ENCODE measurements at regions not wholly inside any gene's neighbourhood (a gene's known extent, or its start where the extent isn't known, plus 50 kb on each side); places are given as distances from the start of the nearest gene placed in this dataset.

DNA sequence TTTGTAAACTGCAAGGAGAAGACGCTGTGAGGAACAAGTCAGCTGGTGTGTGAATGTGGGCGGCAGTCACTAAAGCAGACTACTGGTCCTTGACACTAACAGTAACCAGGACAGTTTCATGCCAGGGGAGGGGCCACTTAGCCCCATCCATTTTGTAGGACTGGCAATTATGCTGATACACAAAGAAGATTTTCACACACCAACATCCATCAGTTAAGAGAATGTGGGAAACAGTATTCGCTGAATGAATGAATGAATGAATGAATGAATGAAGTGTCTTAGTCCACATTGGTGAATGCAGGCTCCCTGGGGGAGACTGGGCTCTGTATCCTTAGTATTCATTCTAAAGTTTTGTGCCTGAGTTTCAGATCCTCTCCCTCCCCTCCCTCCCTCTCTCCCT lies 590.4 kb downstream of the BRD1 start:
- peaks cover 12% of the 10 kb centered on the region for H3K27me3 Mint-ChIP-seq (ENCODE audit: low read depth)
- no peak for ATAC-seq
- no peaks in the 10 kb centered on the region for H3K36me3 Mint-ChIP-seq (ENCODE audit: insufficient read depth)
- H3K4me1 Mint-ChIP-seq (ENCODE audit: low read depth) = no peaks in the 10 kb centered on the region
- no peaks in the 10 kb centered on the region for H3K9me3 Mint-ChIP-seq
- no peak overlapping the region for H3K4me3 Mint-ChIP-seq
- DNase-seq = no peak

DNA sequence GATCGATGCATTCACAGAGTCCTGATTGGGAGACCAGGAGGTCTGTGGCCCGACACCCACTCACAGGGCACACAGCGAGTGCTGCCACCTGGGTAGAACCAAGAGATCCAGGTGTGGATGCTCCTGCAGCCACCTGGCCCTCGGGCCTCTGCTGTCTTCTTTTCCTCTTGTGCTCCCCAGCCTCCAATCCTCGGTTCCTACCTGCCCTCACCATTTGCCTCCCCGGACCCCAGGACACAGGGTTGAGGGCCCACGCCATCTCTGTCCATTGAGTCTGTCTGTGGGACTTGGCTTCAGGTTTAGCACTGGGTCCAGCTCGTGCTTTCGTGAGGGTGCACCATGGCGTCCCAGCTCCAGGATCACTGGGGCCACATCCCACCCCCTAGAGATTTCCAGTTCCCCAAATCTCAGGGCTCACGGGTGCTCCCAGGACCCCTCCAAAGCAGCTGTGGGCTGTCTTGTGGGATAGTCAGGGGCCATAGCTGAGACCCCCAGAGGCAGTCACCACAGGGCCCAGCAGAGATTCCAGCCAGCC lies 591.1 kb downstream of the BRD1 start:
- H3K4me1 Mint-ChIP-seq (ENCODE audit: low read depth) = no peaks in the 10 kb centered on the region
- ATAC-seq (no peak), DNase-seq (no peak)
- no peaks in the 10 kb centered on the region for H3K36me3 Mint-ChIP-seq (ENCODE audit: insufficient read depth)
- H3K4me3 Mint-ChIP-seq = no peak overlapping the region
- H3K9me3 Mint-ChIP-seq = no peaks in the 10 kb centered on the region
- peaks cover 12% of the 10 kb centered on the region for H3K27me3 Mint-ChIP-seq (ENCODE audit: low read depth)

DNA sequence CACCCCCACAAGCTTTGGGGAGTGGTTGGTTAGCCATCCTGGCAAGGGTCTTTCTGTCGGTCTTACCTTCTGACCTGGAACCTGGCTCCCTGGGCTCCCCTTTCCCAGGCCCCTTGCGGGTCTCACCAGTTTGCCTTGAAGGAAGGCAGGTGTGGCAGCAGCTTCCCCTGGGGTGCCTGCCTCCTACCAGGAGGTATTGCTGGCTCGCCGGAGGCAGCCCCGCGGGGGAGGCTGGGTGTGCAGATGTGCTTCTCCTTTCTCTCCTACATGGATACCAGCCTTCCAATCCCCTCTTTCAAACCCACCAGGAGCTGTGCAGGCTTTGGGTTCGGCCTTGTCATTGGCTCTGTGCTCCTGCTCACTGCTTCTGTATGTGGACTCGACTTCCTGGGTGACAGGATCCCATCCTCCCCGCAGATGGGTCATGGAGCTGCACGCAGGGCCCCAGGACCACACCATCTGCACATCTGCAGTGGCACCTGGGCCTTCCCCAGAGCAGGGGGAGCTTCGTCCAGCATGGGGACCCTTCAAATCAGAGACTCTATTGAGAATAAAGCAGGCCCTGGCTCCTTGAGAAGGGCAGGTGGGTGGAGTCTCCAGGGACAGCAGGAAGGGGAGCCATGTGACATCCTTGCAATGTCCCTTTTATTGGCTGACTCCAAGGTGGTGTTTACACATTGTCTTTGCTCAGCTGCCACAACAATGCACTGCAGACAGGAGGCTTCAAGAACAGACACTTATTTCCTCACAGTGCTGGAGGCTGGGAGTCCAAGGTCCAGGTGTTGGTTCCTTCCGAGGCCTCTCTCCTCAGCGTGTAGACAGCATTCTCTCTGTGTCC lies 592.0 kb downstream of the BRD1 start:
- no peak overlapping the region for H3K4me3 Mint-ChIP-seq
- no peaks in the 10 kb centered on the region for H3K9me3 Mint-ChIP-seq
- H3K4me1 Mint-ChIP-seq (ENCODE audit: low read depth) = no peaks in the 10 kb centered on the region
- H3K36me3 Mint-ChIP-seq (ENCODE audit: insufficient read depth) = no peaks in the 10 kb centered on the region
- no peak for DNase-seq
- peaks cover 12% of the 10 kb centered on the region for H3K27me3 Mint-ChIP-seq (ENCODE audit: low read depth)
- ATAC-seq = no peak

DNA sequence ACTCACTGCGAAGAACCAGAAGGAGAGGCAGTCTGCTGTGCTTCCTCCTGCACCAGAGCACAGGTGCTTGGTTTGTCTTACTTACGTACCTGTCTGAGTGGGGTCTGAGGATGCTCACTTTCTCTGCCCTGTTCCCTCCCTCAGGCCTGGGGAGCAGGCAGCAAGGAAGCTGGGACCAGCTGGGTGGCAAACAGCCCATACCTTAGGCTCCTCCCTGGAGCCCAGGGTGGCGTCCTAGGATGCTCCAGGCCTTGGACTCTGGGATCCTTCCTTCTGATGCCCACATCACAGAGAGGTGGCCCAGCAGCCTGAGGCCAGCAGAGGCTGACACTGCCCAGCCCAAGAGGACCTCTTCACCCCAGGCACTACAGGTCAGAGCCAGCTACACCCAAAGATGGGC lies 593.2 kb downstream of the BRD1 start:
- Mint-ChIP-seq H3K9me3 (no peaks in the 10 kb centered on the region), H3K4me3 (no peak overlapping the region), H3K27me3 (ENCODE audit: low read depth) (peaks cover 12% of the 10 kb centered on the region), H3K36me3 (ENCODE audit: insufficient read depth) (no peaks in the 10 kb centered on the region), H3K4me1 (ENCODE audit: low read depth) (no peaks in the 10 kb centered on the region)
- DNase-seq (no peak), ATAC-seq (no peak)

DNA sequence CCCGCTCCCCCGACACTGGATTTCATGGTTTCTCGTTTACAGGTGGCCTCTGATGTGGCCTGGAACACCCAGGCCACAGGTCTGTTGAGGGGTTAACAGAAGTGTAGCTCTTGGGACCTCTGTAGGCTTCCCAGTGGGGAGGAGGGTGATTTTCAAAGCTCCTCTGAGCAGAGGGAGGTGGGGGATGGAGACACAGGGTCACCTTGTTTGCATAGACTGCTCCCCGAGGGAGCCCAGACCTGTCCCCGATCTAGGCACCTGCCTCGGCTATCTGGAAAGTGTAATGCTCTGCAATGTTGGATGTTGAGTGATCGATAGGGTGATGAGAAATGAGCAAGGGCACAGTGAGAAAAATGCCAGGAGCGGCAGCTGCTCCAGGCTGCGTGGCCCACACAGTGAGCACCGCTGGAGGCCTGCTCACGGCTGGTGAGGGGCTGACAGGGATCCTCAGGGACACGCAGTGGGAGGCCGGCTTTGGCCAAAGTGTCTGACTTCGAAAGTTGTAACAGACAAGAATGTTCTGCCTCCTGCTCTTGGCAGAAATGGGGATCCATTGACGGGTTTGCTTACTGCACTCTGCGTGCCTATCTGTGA lies 594.1 kb downstream of the BRD1 start:
- H3K4me3 Mint-ChIP-seq = no peak overlapping the region
- DNase-seq = no peak
- no peaks in the 10 kb centered on the region for H3K9me3 Mint-ChIP-seq
- H3K36me3 Mint-ChIP-seq (ENCODE audit: insufficient read depth) = no peaks in the 10 kb centered on the region
- H3K4me1 Mint-ChIP-seq (ENCODE audit: low read depth) = no peaks in the 10 kb centered on the region
- peaks cover 11% of the 10 kb centered on the region for H3K27me3 Mint-ChIP-seq (ENCODE audit: low read depth)
- no peak for ATAC-seq

DNA sequence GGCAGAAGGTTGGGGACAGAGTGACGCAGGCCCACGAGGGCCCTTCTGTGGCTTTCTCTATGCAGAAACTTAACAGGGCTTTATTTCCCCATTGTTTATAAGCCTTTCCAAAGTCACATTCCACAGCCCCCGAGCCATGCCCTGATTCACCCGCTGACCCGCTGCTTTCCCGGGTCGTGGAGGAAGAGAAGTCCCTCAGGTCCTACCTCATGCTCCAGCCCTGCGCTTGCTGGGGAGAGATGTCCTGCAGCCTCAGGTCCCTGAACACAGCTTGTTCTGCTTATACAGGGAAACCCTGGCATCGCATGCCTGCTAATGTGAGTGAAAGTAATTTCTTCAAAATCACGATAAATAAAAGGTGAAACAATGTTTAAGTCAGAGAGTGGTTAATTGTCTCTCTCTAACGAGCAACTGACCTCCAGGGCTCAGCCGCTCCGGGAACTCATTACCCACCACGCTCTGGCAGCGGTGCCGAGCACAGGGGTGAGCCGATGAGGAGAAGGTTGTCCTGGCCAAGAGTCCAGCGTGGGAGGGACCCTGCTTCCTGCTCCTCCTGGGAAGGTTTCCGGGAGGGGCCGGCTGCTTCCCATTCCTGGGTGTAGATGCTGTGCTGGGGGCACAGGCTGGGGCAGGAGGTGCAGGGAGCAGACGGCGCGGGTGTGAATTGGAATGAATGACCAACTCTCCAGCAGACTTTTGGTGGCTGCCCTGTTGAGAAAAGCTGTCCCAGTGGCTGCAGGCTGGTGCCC lies 595.2 kb downstream of the BRD1 start:
- DNase-seq = no peak
- Mint-ChIP-seq H3K36me3 (ENCODE audit: insufficient read depth) (no peaks in the 10 kb centered on the region), H3K4me3 (no peak overlapping the region), H3K9me3 (no peaks in the 10 kb centered on the region), H3K4me1 (ENCODE audit: low read depth) (no peaks in the 10 kb centered on the region), H3K27me3 (ENCODE audit: low read depth) (peaks cover 8% of the 10 kb centered on the region)
- ATAC-seq = no peak

DNA sequence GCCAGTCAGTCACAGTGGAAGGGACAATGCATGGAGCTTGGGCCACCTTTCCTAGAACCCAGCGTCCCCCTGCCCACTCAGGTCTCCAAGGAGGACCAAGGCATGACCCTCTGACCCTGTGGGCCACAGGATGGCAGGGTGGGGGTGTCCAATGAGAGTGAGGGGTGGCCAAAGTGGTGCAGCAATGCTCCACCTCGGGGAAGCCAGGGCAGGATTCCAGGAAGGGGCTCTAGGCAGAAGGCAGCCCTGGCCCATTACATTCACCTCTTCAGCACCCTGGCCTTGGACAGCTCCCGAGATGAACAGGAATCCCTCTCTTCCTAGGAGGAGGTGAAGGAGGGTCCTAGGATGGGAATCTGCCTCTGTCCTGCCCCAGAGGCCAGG lies 597.5 kb downstream of the BRD1 start:
- H3K9me3 Mint-ChIP-seq = no peaks in the 10 kb centered on the region
- H3K4me3 Mint-ChIP-seq = no peak overlapping the region
- peaks cover 2% of the 10 kb centered on the region for H3K27me3 Mint-ChIP-seq (ENCODE audit: low read depth)
- no peaks in the 10 kb centered on the region for H3K4me1 Mint-ChIP-seq (ENCODE audit: low read depth)
- DNase-seq = no peak
- ATAC-seq = no peak
- no peaks in the 10 kb centered on the region for H3K36me3 Mint-ChIP-seq (ENCODE audit: insufficient read depth)

DNA sequence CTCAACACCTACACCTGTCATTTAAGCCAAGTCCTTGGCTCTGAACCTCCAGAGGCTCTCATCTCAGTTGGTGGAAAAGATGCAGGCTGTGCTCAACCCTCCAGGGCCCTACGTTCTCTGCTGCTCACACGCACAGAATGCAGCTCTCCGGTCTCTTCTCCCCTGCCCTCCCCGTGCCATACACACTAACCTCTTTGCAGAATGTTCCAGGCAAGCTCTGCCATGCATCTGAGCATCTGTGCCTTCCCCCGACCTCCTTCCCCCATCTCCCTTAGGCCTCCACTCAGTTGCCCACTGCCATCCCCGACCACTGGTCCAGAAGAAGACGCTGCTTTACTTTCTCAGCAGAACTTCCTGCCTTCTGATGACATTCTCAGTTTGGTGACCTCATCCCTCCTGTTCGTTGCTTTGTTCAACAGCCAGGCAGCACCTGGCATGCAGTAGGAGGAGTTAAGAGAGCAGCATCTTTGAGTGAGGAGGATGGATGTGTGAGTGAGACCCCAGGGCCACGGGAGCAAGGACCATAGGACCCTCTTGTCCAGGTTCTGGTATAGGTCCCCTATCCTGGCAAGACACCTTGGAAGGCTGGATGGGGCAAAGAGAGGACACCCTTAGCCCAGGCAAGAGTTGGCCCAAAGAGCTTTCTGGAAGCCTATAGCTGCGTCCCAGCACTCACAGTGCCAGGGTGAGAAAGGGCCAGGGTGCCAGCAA lies 598.0 kb downstream of the BRD1 start:
- Mint-ChIP-seq H3K4me1 (ENCODE audit: low read depth) (no peaks in the 10 kb centered on the region), H3K27me3 (ENCODE audit: low read depth) (peaks cover 2% of the 10 kb centered on the region), H3K4me3 (no peak overlapping the region), H3K9me3 (no peaks in the 10 kb centered on the region), H3K36me3 (ENCODE audit: insufficient read depth) (no peaks in the 10 kb centered on the region)
- DNase-seq (no peak), ATAC-seq (no peak)

DNA sequence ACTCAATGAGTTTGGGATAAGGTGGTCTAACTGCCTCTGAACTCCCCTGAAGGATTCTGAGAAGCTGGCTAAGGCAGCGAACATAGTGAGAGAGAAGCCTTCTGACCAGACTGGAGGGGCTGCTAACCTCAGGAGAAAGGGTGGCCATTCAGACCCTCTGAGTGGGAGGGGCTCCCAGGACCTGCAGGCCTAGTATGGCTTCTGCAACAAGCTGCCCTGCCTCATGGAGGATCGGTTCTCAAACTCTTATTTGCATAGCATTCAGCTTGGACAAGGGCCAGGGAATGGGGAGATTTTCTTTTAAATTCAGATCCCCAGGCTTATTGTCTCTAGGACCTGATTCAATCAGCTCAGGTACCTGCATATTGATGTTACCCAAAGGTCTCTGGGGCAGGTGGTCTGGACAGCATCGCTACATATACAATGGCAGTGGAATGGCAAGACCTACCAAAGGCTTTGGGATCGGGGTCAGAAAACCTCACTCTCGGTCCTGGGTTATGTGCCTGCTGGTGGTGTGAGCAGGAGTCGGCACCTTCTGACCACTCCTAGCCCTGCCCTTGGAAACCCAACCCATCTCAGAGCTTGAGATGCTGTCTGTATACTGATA lies 599.1 kb downstream of the BRD1 start:
- Mint-ChIP-seq H3K36me3 (ENCODE audit: insufficient read depth) (no peaks in the 10 kb centered on the region), H3K4me1 (ENCODE audit: low read depth) (no peaks in the 10 kb centered on the region), H3K9me3 (no peaks in the 10 kb centered on the region), H3K27me3 (ENCODE audit: low read depth) (no peaks in the 10 kb centered on the region), H3K4me3 (no peak overlapping the region)
- no peak for ATAC-seq
- no peak for DNase-seq

DNA sequence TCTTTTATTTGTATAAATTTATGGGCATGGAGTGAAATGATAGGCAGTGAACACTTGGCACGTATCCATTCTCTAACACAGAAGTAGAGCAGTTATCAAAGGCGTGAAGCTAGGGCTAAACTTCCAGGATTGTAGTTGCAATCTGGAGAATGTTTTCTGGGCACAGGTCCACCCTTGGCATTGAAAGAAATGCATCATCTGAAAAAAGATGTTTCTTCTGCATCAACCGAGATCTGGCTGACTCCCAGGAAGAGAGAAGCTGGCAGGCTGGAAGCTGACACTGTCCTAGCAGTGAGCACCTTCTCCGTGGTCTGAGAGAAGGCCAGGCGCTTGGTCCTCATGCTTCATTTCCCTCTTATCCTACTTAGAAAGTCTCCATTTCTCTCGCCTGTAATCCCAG lies 600.0 kb downstream of the BRD1 start:
- no peaks in the 10 kb centered on the region for H3K27me3 Mint-ChIP-seq (ENCODE audit: low read depth)
- no peak overlapping the region for H3K4me3 Mint-ChIP-seq
- no peaks in the 10 kb centered on the region for H3K36me3 Mint-ChIP-seq (ENCODE audit: insufficient read depth)
- ATAC-seq = no peak
- H3K4me1 Mint-ChIP-seq (ENCODE audit: low read depth) = no peaks in the 10 kb centered on the region
- no peak for DNase-seq
- H3K9me3 Mint-ChIP-seq = no peaks in the 10 kb centered on the region

DNA sequence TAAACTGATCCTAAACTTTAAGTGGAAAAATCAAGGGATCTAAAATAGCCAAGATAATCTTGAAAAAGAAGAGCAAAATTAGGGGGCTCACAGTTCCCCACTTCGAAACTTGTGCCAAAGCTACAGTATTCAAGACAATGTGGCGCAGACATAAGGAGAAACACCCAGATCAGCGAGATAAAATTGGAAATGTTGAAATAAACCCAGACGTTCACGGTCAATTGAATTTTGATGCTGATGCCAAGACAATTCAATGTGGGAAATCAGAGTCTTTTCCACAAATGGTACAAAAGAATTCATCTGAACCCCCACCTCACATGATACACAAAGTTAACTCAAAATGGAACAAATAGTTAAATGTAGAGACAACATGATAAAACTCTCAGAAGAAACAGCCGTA lies 601.6 kb downstream of the BRD1 start:
- Mint-ChIP-seq H3K4me1 (ENCODE audit: low read depth) (no peaks in the 10 kb centered on the region), H3K9me3 (no peaks in the 10 kb centered on the region), H3K27me3 (ENCODE audit: low read depth) (no peaks in the 10 kb centered on the region), H3K4me3 (no peak overlapping the region), H3K36me3 (ENCODE audit: insufficient read depth) (no peaks in the 10 kb centered on the region)
- no peak for ATAC-seq
- DNase-seq = no peak

DNA sequence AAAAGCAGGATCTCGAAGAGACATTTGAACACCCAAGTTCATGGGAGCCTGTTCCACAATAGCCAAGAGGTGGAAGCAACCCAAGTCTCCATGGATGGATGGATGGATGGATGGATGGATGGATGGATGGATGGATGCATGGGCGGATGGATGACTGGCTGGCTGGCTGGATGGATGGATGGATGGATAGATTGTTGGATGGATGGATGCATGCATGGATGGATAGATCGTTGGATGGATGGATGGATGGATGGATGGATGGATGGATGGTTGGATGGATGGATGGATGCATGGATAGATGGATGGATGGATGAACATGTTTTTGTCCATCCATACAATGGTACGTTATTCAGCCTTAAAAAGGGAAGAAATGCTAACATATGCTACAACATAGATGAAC lies 603.4 kb downstream of the BRD1 start:
- H3K4me3 Mint-ChIP-seq = no peak overlapping the region
- no peaks in the 10 kb centered on the region for H3K36me3 Mint-ChIP-seq (ENCODE audit: insufficient read depth)
- DNase-seq (no peak), ATAC-seq (no peak)
- H3K4me1 Mint-ChIP-seq (ENCODE audit: low read depth) = no peaks in the 10 kb centered on the region
- H3K9me3 Mint-ChIP-seq = peaks cover 5% of the 10 kb centered on the region
- no peaks in the 10 kb centered on the region for H3K27me3 Mint-ChIP-seq (ENCODE audit: low read depth)

DNA sequence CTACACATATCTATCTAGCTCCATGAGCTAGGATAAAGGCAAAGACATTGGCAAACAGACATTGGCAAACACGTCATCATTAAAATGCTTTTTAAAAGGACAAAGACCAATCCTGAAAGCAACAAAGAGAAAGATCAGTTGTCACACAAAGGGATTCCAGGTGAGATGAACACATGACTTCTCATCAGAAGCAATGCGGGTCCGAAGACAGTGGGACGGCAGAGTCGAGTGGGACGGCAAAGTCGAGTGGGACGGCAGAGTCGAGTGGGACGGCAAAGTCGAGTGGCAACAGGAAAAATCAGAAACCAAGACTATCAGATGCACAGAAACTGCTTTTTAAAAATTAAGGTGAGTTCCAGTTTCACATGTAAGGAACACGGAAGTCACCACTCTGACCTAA lies 609.5 kb downstream of the BRD1 start:
- H3K36me3 Mint-ChIP-seq (ENCODE audit: insufficient read depth) = no peaks in the 10 kb centered on the region
- no peak for ATAC-seq

DNA sequence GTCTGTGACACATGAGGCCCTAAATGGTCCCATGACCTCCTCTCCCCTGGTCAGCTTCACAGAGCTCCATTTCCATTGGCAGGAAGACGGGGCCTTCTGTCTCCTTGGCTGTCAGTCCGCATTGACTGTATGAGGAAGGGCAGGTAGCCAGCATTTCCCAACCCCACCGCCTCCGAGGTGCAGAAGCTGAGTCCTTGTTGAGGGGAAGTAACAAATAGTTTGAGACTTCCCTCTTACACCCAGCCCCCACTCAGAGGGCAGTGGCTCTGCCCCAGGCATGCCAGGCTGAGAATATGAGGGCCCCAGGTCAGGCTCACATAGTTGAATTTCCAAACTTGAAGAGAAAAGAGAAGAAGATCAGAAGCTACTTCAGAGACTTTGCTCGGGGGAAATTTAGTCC lies 611.1 kb downstream of the BRD1 start:
- H3K27me3 Mint-ChIP-seq (ENCODE audit: low read depth) = peaks cover 23% of the 10 kb centered on the region
- DNase-seq = no peak

More for the DNA sequence above, 609.5 kb downstream of the BRD1 start:
- Mint-ChIP-seq H3K4me1 (ENCODE audit: low read depth) (no peaks in the 10 kb centered on the region), H3K27me3 (ENCODE audit: low read depth) (peaks cover 23% of the 10 kb centered on the region), H3K4me3 (no peak overlapping the region), H3K9me3 (peaks cover 12% of the 10 kb centered on the region)
- DNase-seq = no peak

More for the DNA sequence above, 611.1 kb downstream of the BRD1 start:
- no peaks in the 10 kb centered on the region for H3K4me1 Mint-ChIP-seq (ENCODE audit: low read depth)
- H3K4me3 Mint-ChIP-seq = no peak overlapping the region
- peaks cover 12% of the 10 kb centered on the region for H3K9me3 Mint-ChIP-seq
- ATAC-seq = no peak
- no peaks in the 10 kb centered on the region for H3K36me3 Mint-ChIP-seq (ENCODE audit: insufficient read depth)
